Eye (tissue), 1 donor: ENCODE measurements at regions not wholly inside any gene's neighbourhood (a gene's known extent, or its start where the extent isn't known, plus 50 kb on each side); places are given as distances from the start of the nearest gene placed in this dataset.

Source experiments
- DNase-seq: peaks from one replicate; pipeline ENCODE4 v3.0.0-alpha.2; 2015

- DNase-seq = no peak
Measured at GRCh38 chr11:37104380-37104779, 506.3 kb upstream of the RAG2 start.

- no peak for DNase-seq
Measured at GRCh38 chr11:37100008-37100407, 502.0 kb upstream of the RAG2 start.

- DNase-seq = no peak
Measured at GRCh38 chr11:37092487-37092886, 494.5 kb upstream of the RAG2 start.

GRCh38 chr11:37089439-37089838 lies 491.4 kb upstream of the RAG2 start:
- DNase-seq = no peak

- peak; percentile 18 for DNase-seq
Measured at GRCh38 chr11:37088573-37088910, 490.5 kb upstream of the RAG2 start.

- DNase-seq = no peak
Measured at GRCh38 chr11:37087650-37088572, 489.9 kb upstream of the RAG2 start.

GRCh38 chr11:37078521-37078920 lies 480.5 kb upstream of the RAG2 start:
- no peak for DNase-seq

- DNase-seq = peak; percentile 45
Measured at GRCh38 chr11:37076866-37077265, 478.8 kb upstream of the RAG2 start.

- DNase-seq = no peak
Measured at GRCh38 chr11:37072538-37073055, 474.6 kb upstream of the RAG2 start.

- DNase-seq = no peak
Measured at GRCh38 chr11:37050311-37050710, 452.3 kb upstream of the RAG2 start.

GRCh38 chr11:37040921-37041320 lies 442.9 kb upstream of the RAG2 start:
- no peak for DNase-seq

- DNase-seq = no peak
Measured at GRCh38 chr11:37038911-37039310, 440.9 kb upstream of the RAG2 start.

- DNase-seq = no peak
Measured at GRCh38 chr11:37026741-37027140, 428.7 kb upstream of the RAG2 start.

- no peak for DNase-seq
Measured at GRCh38 chr11:37026326-37026725, 428.3 kb upstream of the RAG2 start.

- no peak for DNase-seq
Measured at GRCh38 chr11:37006563-37006962, 408.5 kb upstream of the RAG2 start.

- DNase-seq = no peak
Measured at GRCh38 chr11:37002831-37003230, 404.8 kb upstream of the RAG2 start.

GRCh38 chr11:36997656-36998055 lies 399.6 kb upstream of the RAG2 start:
- DNase-seq = peak; percentile 1

GRCh38 chr11:36996795-36997194 lies 398.8 kb upstream of the RAG2 start:
- DNase-seq = no peak

GRCh38 chr11:36994208-36994607 lies 396.2 kb upstream of the RAG2 start:
- DNase-seq = no peak

- DNase-seq = no peak
Measured at GRCh38 chr11:36988556-36988955, 390.5 kb upstream of the RAG2 start.

GRCh38 chr11:36985562-36985961 lies 387.5 kb upstream of the RAG2 start:
- no peak for DNase-seq

GRCh38 chr11:36976741-36977140 lies 378.7 kb upstream of the RAG2 start:
- no peak for DNase-seq

- no peak for DNase-seq
Measured at GRCh38 chr11:36974771-36975170, 376.7 kb upstream of the RAG2 start.

- DNase-seq = peak; percentile 75
Measured at GRCh38 chr11:36953976-36954375, 355.9 kb upstream of the RAG2 start.
